Fibroblast of lung (primary cell): ENCODE measurements at regions not wholly inside any gene's neighbourhood (a gene's known extent, or its start where the extent isn't known, plus 50 kb on each side); places are given as distances from the start of the nearest gene placed in this dataset.

Experiments used
- CTCF ChIP-seq, 2 donors: IDR thresholded peaks in 1 of 2; conservative IDR thresholded peaks in 1 of 2; 1 replicate in 1 of 2; 2 replicates in 1 of 2; pipeline ENCODE4 v1.5.1; 2011 to 2012; ENCODE audit warnings: low read length in 2 of 2, control low read depth in 1 of 2, inconsistent platforms in 1 of 2, low read depth in 1 of 2, mild to moderate bottlenecking in 1 of 2
- EZH2 ChIP-seq: IDR thresholded peaks from 2 replicates; pipeline ENCODE4 v1.5.1; 2012; ENCODE audit warnings: low read length, control low read depth, mild to moderate bottlenecking; ENCODE audit errors: missing control alignments

- no peak for TF ChIP-seq CTCF (conservative IDR thresholded peaks at IDR 0.05 in 1 of 2, IDR thresholded peaks at IDR 0.05 in 1 of 2; ENCODE audit: low read depth in 1 of 2, low read length in 2 of 2)
- TF ChIP-seq EZH2: no peak
These were observed 81.9 kb downstream of the ERMARD start for GRCh38 chr6:169833258-169833794.
